ENCODE measurements at regions not wholly inside any gene's neighbourhood (a gene's known extent, or its start where the extent isn't known, plus 50 kb on each side); places are given as distances from the start of the nearest gene placed in this dataset.

GRCh38 chr2:104599787-104600510, 254.0 kb upstream of the POU3F3 start:
- Mint-ChIP-seq H3K4me3 (no peak overlapping the region), H3K27ac (no peak overlapping the region), H3K27me3 (no peaks in the 10 kb centered on the region), H3K9me3 (peaks cover 7% of the 10 kb centered on the region), H3K36me3 (ENCODE audit: low read depth) (no peaks in the 10 kb centered on the region), H3K4me1 (no peaks in the 10 kb centered on the region)
- ChIA-PET POLR2A (no interaction called here), CTCF (no interaction called here)
- ATAC-seq (ENCODE audit: low read depth) (no peak), DNase-seq (no peak)
- TF ChIP-seq CTCF (IDR thresholded peaks at IDR 0.05) = no peak
- intact Hi-C loops (cut with micrococcal nuclease) = no loop called here

- H3K27me3 Mint-ChIP-seq = no peaks in the 10 kb centered on the region
- POLR2A ChIA-PET = no interaction called here
- CTCF ChIA-PET = no interaction called here
- no peak for TF ChIP-seq CTCF (IDR thresholded peaks at IDR 0.05)
- intact Hi-C loops (cut with micrococcal nuclease) = no loop called here
- H3K4me3 Mint-ChIP-seq = no peak overlapping the region
- no peak overlapping the region for H3K27ac Mint-ChIP-seq
- DNase-seq = no peak
- peaks cover 5% of the 10 kb centered on the region for H3K9me3 Mint-ChIP-seq
- ATAC-seq (ENCODE audit: low read depth) = no peak
- H3K36me3 Mint-ChIP-seq (ENCODE audit: low read depth) = no peaks in the 10 kb centered on the region
- H3K4me1 Mint-ChIP-seq = no peaks in the 10 kb centered on the region
Measured at GRCh38 chr2:104606056-104606455, 247.9 kb upstream of the POU3F3 start.

GRCh38 chr2:104616856-104617255, 237.1 kb upstream of the POU3F3 start:
- no peak for ATAC-seq (ENCODE audit: low read depth)
- no peak for DNase-seq
- Mint-ChIP-seq H3K27ac (no peak overlapping the region), H3K4me1 (no peaks in the 10 kb centered on the region), H3K4me3 (no peak overlapping the region), H3K27me3 (no peaks in the 10 kb centered on the region), H3K36me3 (ENCODE audit: low read depth) (no peaks in the 10 kb centered on the region), H3K9me3 (no peaks in the 10 kb centered on the region)
- POLR2A ChIA-PET = no interaction called here
- intact Hi-C loops (cut with micrococcal nuclease) = no loop called here
- CTCF ChIA-PET = no interaction called here
- TF ChIP-seq CTCF (IDR thresholded peaks at IDR 0.05) = no peak

- H3K36me3 Mint-ChIP-seq (ENCODE audit: low read depth) = no peaks in the 10 kb centered on the region
- H3K27ac Mint-ChIP-seq = no peak overlapping the region
- ATAC-seq (ENCODE audit: low read depth) (no peak), DNase-seq (no peak)
- CTCF ChIA-PET = no interaction called here
- H3K9me3 Mint-ChIP-seq = no peaks in the 10 kb centered on the region
- no peak overlapping the region for H3K4me3 Mint-ChIP-seq
- no peaks in the 10 kb centered on the region for H3K27me3 Mint-ChIP-seq
- TF ChIP-seq CTCF (IDR thresholded peaks at IDR 0.05) = no peak
- intact Hi-C loops (cut with micrococcal nuclease) = no loop called here
- POLR2A ChIA-PET = no interaction called here
- H3K4me1 Mint-ChIP-seq = no peaks in the 10 kb centered on the region
Measured at GRCh38 chr2:104620801-104621200, 233.1 kb upstream of the POU3F3 start.

- no peak for DNase-seq
- Mint-ChIP-seq H3K9me3 (no peaks in the 10 kb centered on the region), H3K27me3 (no peaks in the 10 kb centered on the region), H3K4me1 (no peaks in the 10 kb centered on the region), H3K36me3 (ENCODE audit: low read depth) (no peaks in the 10 kb centered on the region), H3K27ac (no peak overlapping the region), H3K4me3 (no peak overlapping the region)
- intact Hi-C loops (cut with micrococcal nuclease) = no loop called here
- no peak for TF ChIP-seq CTCF (IDR thresholded peaks at IDR 0.05)
- ATAC-seq (ENCODE audit: low read depth) = no peak
- ChIA-PET CTCF (no interaction called here), POLR2A (no interaction called here)
Measured at GRCh38 chr2:104635608-104636007, 218.3 kb upstream of the POU3F3 start.
